IPS-15b (cell line): ENCODE measurements at regions not wholly inside any gene's neighbourhood (a gene's known extent, or its start where the extent isn't known, plus 50 kb on each side); places are given as distances from the start of the nearest gene placed in this dataset.

Experiments
- H3K27me3 ChIP-seq: one replicate; pipeline ENCODE4 v1.6.1; 2013; ENCODE audit warnings: low read length; ENCODE audit not compliant: control insufficient read depth, insufficient read depth
- H3K36me3 ChIP-seq: one replicate; pipeline ENCODE4 v1.6.1; 2013; ENCODE audit warnings: low read length; ENCODE audit not compliant: control insufficient read depth, insufficient read depth
- H3K4me1 ChIP-seq: one replicate; pipeline ENCODE4 v1.6.1; 2013; ENCODE audit warnings: mild to moderate bottlenecking, low read length; ENCODE audit not compliant: control insufficient read depth, insufficient read depth
- H3K4me3 ChIP-seq: one replicate; pipeline ENCODE4 v1.5.1; 2013; ENCODE audit warnings: low read depth, low read length
- H3K9ac ChIP-seq: one replicate; pipeline ENCODE4 v1.6.1; 2013; ENCODE audit warnings: low read depth, mild to moderate bottlenecking, low read length
- H3K9me3 ChIP-seq: one replicate; pipeline ENCODE4 v1.6.1; 2013; ENCODE audit warnings: mild to moderate bottlenecking, low read length; ENCODE audit not compliant: control insufficient read depth, insufficient read depth

GRCh38 chr3:177527182-177527581 lies 329.9 kb upstream of the TBL1XR1 start:
- Histone ChIP-seq H3K9me3 (no peaks in the 10 kb centered on the region), H3K9ac (no peak overlapping the region), H3K27me3 (no peaks in the 10 kb centered on the region), H3K4me3 (no peak overlapping the region), H3K36me3 (no peaks in the 10 kb centered on the region), H3K4me1 (no peaks in the 10 kb centered on the region)

GRCh38 chr3:177528306-177529070 lies 331.2 kb upstream of the TBL1XR1 start:
- Histone ChIP-seq H3K27me3 (no peaks in the 10 kb centered on the region), H3K9ac (no peak overlapping the region), H3K9me3 (no peaks in the 10 kb centered on the region), H3K36me3 (no peaks in the 10 kb centered on the region), H3K4me3 (no peak overlapping the region), H3K4me1 (no peaks in the 10 kb centered on the region)

GRCh38 chr3:177529071-177529550 lies 331.8 kb upstream of the TBL1XR1 start:
- Histone ChIP-seq H3K9me3 (no peaks in the 10 kb centered on the region), H3K9ac (no peak overlapping the region), H3K4me1 (no peaks in the 10 kb centered on the region), H3K27me3 (no peaks in the 10 kb centered on the region), H3K4me3 (no peak overlapping the region), H3K36me3 (no peaks in the 10 kb centered on the region)

- Histone ChIP-seq H3K4me1 (no peaks in the 10 kb centered on the region), H3K9me3 (no peaks in the 10 kb centered on the region), H3K4me3 (no peak overlapping the region), H3K27me3 (no peaks in the 10 kb centered on the region), H3K9ac (no peak overlapping the region), H3K36me3 (no peaks in the 10 kb centered on the region)
Measured at GRCh38 chr3:177529716-177530335, 332.5 kb upstream of the TBL1XR1 start.

GRCh38 chr3:177530908-177531307 lies 333.6 kb upstream of the TBL1XR1 start:
- no peak overlapping the region for H3K4me3 ChIP-seq
- no peak overlapping the region for H3K9ac ChIP-seq
- no peaks in the 10 kb centered on the region for H3K27me3 ChIP-seq
- H3K36me3 ChIP-seq: no peaks in the 10 kb centered on the region
- H3K4me1 ChIP-seq: no peaks in the 10 kb centered on the region
- H3K9me3 ChIP-seq: no peaks in the 10 kb centered on the region

- no peak overlapping the region for H3K4me3 ChIP-seq
- no peak overlapping the region for H3K9ac ChIP-seq
- H3K4me1 ChIP-seq: peaks cover 5% of the 10 kb centered on the region
- no peaks in the 10 kb centered on the region for H3K36me3 ChIP-seq
- H3K9me3 ChIP-seq: no peaks in the 10 kb centered on the region
- no peaks in the 10 kb centered on the region for H3K27me3 ChIP-seq
Measured at GRCh38 chr3:177536873-177537272, 339.6 kb upstream of the TBL1XR1 start.

GRCh38 chr3:177537612-177538011 lies 340.3 kb upstream of the TBL1XR1 start:
- H3K4me1 ChIP-seq: peaks cover 5% of the 10 kb centered on the region
- H3K27me3 ChIP-seq: no peaks in the 10 kb centered on the region
- no peaks in the 10 kb centered on the region for H3K9me3 ChIP-seq
- no peaks in the 10 kb centered on the region for H3K36me3 ChIP-seq
- no peak overlapping the region for H3K9ac ChIP-seq
- H3K4me3 ChIP-seq: no peak overlapping the region

- peaks cover 5% of the 10 kb centered on the region for H3K4me1 ChIP-seq
- H3K9me3 ChIP-seq: no peaks in the 10 kb centered on the region
- no peaks in the 10 kb centered on the region for H3K36me3 ChIP-seq
- H3K27me3 ChIP-seq: no peaks in the 10 kb centered on the region
- no peak overlapping the region for H3K4me3 ChIP-seq
- H3K9ac ChIP-seq: no peak overlapping the region
Measured at GRCh38 chr3:177538048-177538749, 340.9 kb upstream of the TBL1XR1 start.

- Histone ChIP-seq H3K4me1 (peaks cover 5% of the 10 kb centered on the region), H3K9me3 (no peaks in the 10 kb centered on the region), H3K9ac (no peak overlapping the region), H3K36me3 (no peaks in the 10 kb centered on the region), H3K4me3 (no peak overlapping the region), H3K27me3 (no peaks in the 10 kb centered on the region)
Measured at GRCh38 chr3:177538750-177539730, 341.8 kb upstream of the TBL1XR1 start.

GRCh38 chr3:177541541-177541940 lies 344.3 kb upstream of the TBL1XR1 start:
- Histone ChIP-seq H3K9me3 (no peaks in the 10 kb centered on the region), H3K4me1 (peaks cover 5% of the 10 kb centered on the region), H3K4me3 (no peak overlapping the region), H3K9ac (no peak overlapping the region), H3K27me3 (no peaks in the 10 kb centered on the region), H3K36me3 (no peaks in the 10 kb centered on the region)

GRCh38 chr3:177545964-177546363 lies 348.7 kb upstream of the TBL1XR1 start:
- H3K9me3 ChIP-seq: no peaks in the 10 kb centered on the region
- no peak overlapping the region for H3K4me3 ChIP-seq
- H3K27me3 ChIP-seq: no peaks in the 10 kb centered on the region
- H3K36me3 ChIP-seq: no peaks in the 10 kb centered on the region
- no peak overlapping the region for H3K9ac ChIP-seq
- H3K4me1 ChIP-seq: no peaks in the 10 kb centered on the region
